Calu3 (cell line): ENCODE measurements at regions not wholly inside any gene's neighbourhood (a gene's known extent, or its start where the extent isn't known, plus 50 kb on each side); places are given as distances from the start of the nearest gene placed in this dataset.
A peak's percentile ranks its signal among the peaks of the same experiment; 100 is the strongest.
"Not testable (repeated sequence)": the region's sequence is repeated elsewhere in the genome, so short reads cannot be mapped to it uniquely, and the experiment has no call there.

Experiments used
- BruUV-seq: library from RNA; stranded (reverse); fragments of 400-500 nt; replicated peaks from 2 replicates; lab custom pipeline; 2021; lab: Mats Ljungman, UMichigan
- CTCF ChIA-PET: fragments of 300-600 bp; sonication (Branson Sonifier 250); formaldehyde crosslinking; loops from one replicate; lab custom pipeline; 2022; ENCODE audit warnings: antibody characterized with exemption; lab: Charles Lee
- DNase-seq: peaks from one replicate; pipeline ENCODE4 v3.0.0; 2022
- H3K27ac Mint-ChIP-seq: one replicate; pipeline ENCODE4 v1.8.0; 2022; ENCODE audit warnings: mixed read lengths; ENCODE audit not compliant: unreplicated experiment
- H3K27me3 Mint-ChIP-seq: one replicate; pipeline ENCODE4 v1.8.0; 2022; ENCODE audit warnings: mixed read lengths; ENCODE audit not compliant: unreplicated experiment
- H3K36me3 Mint-ChIP-seq: one replicate; pipeline ENCODE4 v1.8.0; 2022; ENCODE audit warnings: mild to moderate bottlenecking, moderate library complexity, mixed read lengths; ENCODE audit not compliant: insufficient read depth, unreplicated experiment
- H3K4me1 Mint-ChIP-seq: one replicate; pipeline ENCODE4 v1.8.0; 2022; ENCODE audit warnings: mild to moderate bottlenecking, low read depth, mixed read lengths; ENCODE audit not compliant: unreplicated experiment
- H3K4me3 Mint-ChIP-seq: one replicate; pipeline ENCODE4 v1.8.0; 2022; ENCODE audit warnings: mild to moderate bottlenecking, low read depth, moderate library complexity, mixed read lengths; ENCODE audit not compliant: unreplicated experiment
- H3K9me3 Mint-ChIP-seq: one replicate; pipeline ENCODE4 v1.8.0; 2022; ENCODE audit warnings: low read depth, mixed read lengths; ENCODE audit not compliant: unreplicated experiment
- CTCF ChIP-seq: fragments of 200-600 bp; IDR thresholded peaks from one replicate; pipeline ENCODE4 v1.8.0; 2022; ENCODE audit warnings: antibody characterized with exemption; ENCODE audit not compliant: unreplicated experiment
- intact Hi-C: fragments of 100-400 bp; cut with micrococcal nuclease; formaldehyde crosslinking; loops from one replicate; pipeline ENCODE4 v1.10.0; 2022; ENCODE audit not compliant: unreplicated experiment

GRCh38 chr10:94116848-94117247, 123.1 kb downstream of the PLCE1 start:
- H3K27ac Mint-ChIP-seq: no peak overlapping the region
- H3K36me3 Mint-ChIP-seq: no peaks in the 10 kb centered on the region
- H3K9me3 Mint-ChIP-seq: no peaks in the 10 kb centered on the region
- BruUV-seq: no TSS peak
- H3K4me1 Mint-ChIP-seq: no peaks in the 10 kb centered on the region
- peaks cover 25% of the 10 kb centered on the region for H3K27me3 Mint-ChIP-seq
- no peak for TF ChIP-seq CTCF
- CTCF ChIA-PET: interaction anchor here (0.6 kb wide), 1 partner anchor 376 kb away, joined by 3 read pairs; no protein-coding TSS in a partner anchor
- H3K4me3 Mint-ChIP-seq: no peak overlapping the region
- DNase-seq: no peak
- intact Hi-C loops: no loop called here

- BruUV-seq: no TSS peak
- Mint-ChIP-seq H3K4me3 (no peak overlapping the region), H3K9me3 (no peaks in the 10 kb centered on the region), H3K27ac (no peak overlapping the region), H3K4me1 (peaks cover 13% of the 10 kb centered on the region), H3K36me3 (no peaks in the 10 kb centered on the region), H3K27me3 (peaks cover 4% of the 10 kb centered on the region)
- no peak for DNase-seq
- intact Hi-C loops: no loop called here
- no peak for TF ChIP-seq CTCF
- CTCF ChIA-PET: interaction anchor here (1.0 kb wide), 1 partner anchor 206 kb away, joined by 3 read pairs; no protein-coding TSS in a partner anchor
Observed at GRCh38 chr10:94122211-94122610, 128.5 kb downstream of the PLCE1 start.

GRCh38 chr10:94123258-94123995, 129.7 kb downstream of the PLCE1 start:
- peak; percentile 2 for DNase-seq
- Mint-ChIP-seq H3K9me3 (no peaks in the 10 kb centered on the region), H3K36me3 (no peaks in the 10 kb centered on the region), H3K27me3 (no peaks in the 10 kb centered on the region), H3K4me1 (peaks cover 13% of the 10 kb centered on the region), H3K4me3 (no peak overlapping the region), H3K27ac (no peak overlapping the region)
- intact Hi-C loops: no loop called here
- TF ChIP-seq CTCF: no peak
- CTCF ChIA-PET: interaction anchor here (1.0 kb wide), 1 partner anchor 207 kb away, joined by 3 read pairs; no protein-coding TSS in a partner anchor
- BruUV-seq: no TSS peak

- CTCF ChIA-PET: not testable (repeated sequence)
Observed at GRCh38 chr10:94124147-94124546, 130.4 kb downstream of the PLCE1 start.

GRCh38 chr10:94125268-94125667, 131.5 kb downstream of the PLCE1 start:
- not testable (repeated sequence) for BruUV-seq

More at GRCh38 chr10:94124147-94124546, 130.4 kb downstream of the PLCE1 start:
- peaks cover 13% of the 10 kb centered on the region for H3K4me1 Mint-ChIP-seq
- H3K36me3 Mint-ChIP-seq, H3K9me3 Mint-ChIP-seq, DNase-seq, H3K27ac Mint-ChIP-seq, H3K27me3 Mint-ChIP-seq, intact Hi-C loops, BruUV-seq, H3K4me3 Mint-ChIP-seq: not testable (repeated sequence)

More at GRCh38 chr10:94125268-94125667, 131.5 kb downstream of the PLCE1 start:
- intact Hi-C loops, DNase-seq, H3K36me3 Mint-ChIP-seq, CTCF ChIA-PET, H3K9me3 Mint-ChIP-seq, H3K27ac Mint-ChIP-seq, H3K4me3 Mint-ChIP-seq, H3K27me3 Mint-ChIP-seq: not testable (repeated sequence)
- peaks cover 13% of the 10 kb centered on the region for H3K4me1 Mint-ChIP-seq
